Neural crest cell (in vitro differentiated cells): ENCODE measurements at regions not wholly inside any gene's neighbourhood (a gene's known extent, or its start where the extent isn't known, plus 50 kb on each side); places are given as distances from the start of the nearest gene placed in this dataset.

Experiments
- DNase-seq: peaks from one replicate; pipeline ENCODE4 v3.0.0; 2021; ENCODE audit warnings: low read depth, mixed read lengths, low spot score
- H3K27ac Mint-ChIP-seq: one replicate; pipeline ENCODE4 v1.8.0; 2021; ENCODE audit warnings: mild to moderate bottlenecking, mixed read lengths; ENCODE audit not compliant: unreplicated experiment
- H3K27me3 Mint-ChIP-seq: 2 replicates; pipeline ENCODE4 v1.8.0; 2021; ENCODE audit warnings: low read depth, mild to moderate bottlenecking, mixed read lengths
- H3K36me3 Mint-ChIP-seq: 2 replicates; pipeline ENCODE4 v1.8.0; 2021; ENCODE audit warnings: low read depth, mild to moderate bottlenecking, mixed read lengths
- H3K4me1 Mint-ChIP-seq: 2 replicates; pipeline ENCODE4 v1.8.0; 2021; ENCODE audit warnings: mixed read lengths
- H3K4me3 Mint-ChIP-seq: one replicate; pipeline ENCODE4 v1.8.0; 2021; ENCODE audit warnings: mild to moderate bottlenecking, mixed read lengths
- H3K9me3 Mint-ChIP-seq: 2 replicates; pipeline ENCODE4 v1.8.0; 2021; ENCODE audit warnings: mixed read lengths
- TF ChIP-seq, protein P1 (sequence below): fragments of 200-600 bp; sonication (generic); conservative IDR thresholded peaks from 2 replicates; pipeline ENCODE4 v1.5.0; 2021; ENCODE audit warnings: antibody characterized with exemption, mild to moderate bottlenecking

DNA sequence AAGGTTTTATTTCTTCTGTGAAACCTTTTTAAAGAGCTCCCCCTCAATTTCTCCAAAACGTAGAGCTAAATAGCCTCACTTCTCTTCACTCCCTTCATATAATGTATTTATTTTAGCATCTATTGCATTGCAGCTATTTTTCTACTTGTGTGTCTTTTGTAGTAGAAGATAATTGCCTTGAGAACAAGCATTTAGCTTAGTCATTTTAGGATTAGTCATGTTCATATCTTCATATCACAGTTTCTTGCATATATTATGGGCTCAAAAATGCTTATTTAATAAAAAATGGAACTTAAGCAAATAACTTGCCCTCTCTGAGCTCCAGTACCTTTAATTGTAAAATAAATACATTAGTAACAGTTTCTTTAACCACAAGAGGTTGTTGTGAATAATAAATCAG lies 72.1 kb upstream of the SPANXC start:
- Mint-ChIP-seq H3K4me1 (no peaks in the 10 kb centered on the region), H3K27me3 (no peaks in the 10 kb centered on the region), H3K36me3 (no peaks in the 10 kb centered on the region), H3K9me3 (peaks cover 2% of the 10 kb centered on the region), H3K27ac (no peak overlapping the region), H3K4me3 (no peak overlapping the region)
- no peak for DNase-seq
- TF ChIP-seq, protein P1, sequence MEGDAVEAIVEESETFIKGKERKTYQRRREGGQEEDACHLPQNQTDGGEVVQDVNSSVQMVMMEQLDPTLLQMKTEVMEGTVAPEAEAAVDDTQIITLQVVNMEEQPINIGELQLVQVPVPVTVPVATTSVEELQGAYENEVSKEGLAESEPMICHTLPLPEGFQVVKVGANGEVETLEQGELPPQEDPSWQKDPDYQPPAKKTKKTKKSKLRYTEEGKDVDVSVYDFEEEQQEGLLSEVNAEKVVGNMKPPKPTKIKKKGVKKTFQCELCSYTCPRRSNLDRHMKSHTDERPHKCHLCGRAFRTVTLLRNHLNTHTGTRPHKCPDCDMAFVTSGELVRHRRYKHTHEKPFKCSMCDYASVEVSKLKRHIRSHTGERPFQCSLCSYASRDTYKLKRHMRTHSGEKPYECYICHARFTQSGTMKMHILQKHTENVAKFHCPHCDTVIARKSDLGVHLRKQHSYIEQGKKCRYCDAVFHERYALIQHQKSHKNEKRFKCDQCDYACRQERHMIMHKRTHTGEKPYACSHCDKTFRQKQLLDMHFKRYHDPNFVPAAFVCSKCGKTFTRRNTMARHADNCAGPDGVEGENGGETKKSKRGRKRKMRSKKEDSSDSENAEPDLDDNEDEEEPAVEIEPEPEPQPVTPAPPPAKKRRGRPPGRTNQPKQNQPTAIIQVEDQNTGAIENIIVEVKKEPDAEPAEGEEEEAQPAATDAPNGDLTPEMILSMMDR, result no peak

- Mint-ChIP-seq H3K36me3 (no peaks in the 10 kb centered on the region), H3K27ac (no peak overlapping the region), H3K4me1 (no peaks in the 10 kb centered on the region), H3K9me3 (no peaks in the 10 kb centered on the region), H3K4me3 (no peak overlapping the region), H3K27me3 (no peaks in the 10 kb centered on the region)
- TF ChIP-seq, protein P1, result no peak
- DNase-seq, result no peak
These were observed 58.7 kb upstream of the SPANXC start for GRCh38 chrX:141301017-141301416.
